Neural cell (in vitro differentiated cells): ENCODE measurements at regions not wholly inside any gene's neighbourhood (a gene's known extent, or its start where the extent isn't known, plus 50 kb on each side); places are given as distances from the start of the nearest gene placed in this dataset.

ENCODE experiments used
- H2AFZ ChIP-seq: fragments of 200-600, 300-800 bp; sonication (generic), shearing (Covaris generic); 2 replicates; pipeline ENCODE4 v1.6.0; 2014; ENCODE audit warnings: low read depth, mild to moderate bottlenecking, antibody characterized with exemption, low read length, moderate library complexity
- H3F3A ChIP-seq: fragments of 200-600 bp; shearing (Covaris generic); 2 replicates; pipeline ENCODE4 v1.6.1; 2016; ENCODE audit warnings: mild to moderate bottlenecking, moderate library complexity, mixed read lengths, antibody characterized with exemption, low read length; ENCODE audit not compliant: insufficient read depth, poor library complexity, severe bottlenecking
- H3K27ac ChIP-seq: fragments of 200-600, 300-800 bp; sonication (generic), shearing (Covaris generic); 2 replicates; pipeline ENCODE4 v1.5.1; 2014; ENCODE audit warnings: mild to moderate bottlenecking, low read length, moderate library complexity
- H3K27me3 ChIP-seq: fragments of 300-800, 200-600 bp; sonication (generic), shearing (Covaris generic); 2 replicates; pipeline ENCODE4 v1.6.0; 2014; ENCODE audit warnings: mild to moderate bottlenecking, low read depth, low read length, moderate library complexity; ENCODE audit not compliant: insufficient read depth
- H3K36me3 ChIP-seq: fragments of 300-800, 200-600 bp; sonication (generic), shearing (Covaris generic); 2 replicates; pipeline ENCODE4 v1.5.1; 2014; ENCODE audit warnings: mild to moderate bottlenecking, antibody characterized with exemption, low read length, moderate library complexity; ENCODE audit not compliant: insufficient read depth
- H3K4me2 ChIP-seq: fragments of 300-800, 200-600 bp; sonication (generic), shearing (Covaris generic); 2 replicates; pipeline ENCODE4 v1.6.0; 2014; ENCODE audit warnings: mild to moderate bottlenecking, low read length
- H3K4me3 ChIP-seq: fragments of 300-800, 200-600 bp; sonication (generic), shearing (Covaris generic); 2 replicates; pipeline ENCODE4 v1.5.1; 2014; ENCODE audit warnings: mild to moderate bottlenecking, low read length, moderate library complexity
- H3K79me2 ChIP-seq: fragments of 200-600 bp; shearing (Covaris generic); replicated peaks from 2 replicates; pipeline ENCODE4 v1.6.0; 2014; ENCODE audit warnings: mild to moderate bottlenecking, low read length, moderate library complexity; ENCODE audit not compliant: insufficient read depth
- H3K9ac ChIP-seq: fragments of 300-800, 200-600 bp; sonication (generic), shearing (Covaris generic); 2 replicates; pipeline ENCODE4 v1.6.1; 2016; ENCODE audit warnings: mild to moderate bottlenecking, low read length, mixed read lengths
- H3K9me2 ChIP-seq: fragments of 200-600 bp; shearing (Covaris generic); 2 replicates; pipeline ENCODE4 v1.6.1; 2016; ENCODE audit warnings: mild to moderate bottlenecking, low read length, mixed read lengths; ENCODE audit not compliant: insufficient read depth
- H3K9me3 ChIP-seq: fragments of 200-600, 300-800 bp; sonication (generic), shearing (Covaris generic); 2 replicates; pipeline ENCODE4 v1.6.1; 2016; ENCODE audit warnings: mild to moderate bottlenecking, mixed run types, low read length, moderate library complexity, mixed read lengths
- H4K20me1 ChIP-seq: fragments of 200-600 bp; shearing (Covaris generic); 2 replicates; pipeline ENCODE4 v1.6.1; 2016; ENCODE audit warnings: mild to moderate bottlenecking, mixed run types; ENCODE audit not compliant: insufficient read depth
- EP300 ChIP-seq: fragments of 450-650 bp; conservative IDR thresholded peaks from 2 replicates; pipeline ENCODE4 v1.6.1; 2014; ENCODE audit warnings: antibody characterized with exemption, mild to moderate bottlenecking, moderate library complexity; ENCODE audit not compliant: poor library complexity, severe bottlenecking
- EZH2 ChIP-seq: fragments of 200-600, 300-800 bp; shearing (Covaris generic), sonication (generic); IDR thresholded peaks from 2 replicates; pipeline ENCODE4 v1.6.1; 2014; ENCODE audit warnings: antibody characterized with exemption, low read length, borderline replicate concordance, mild to moderate bottlenecking; ENCODE audit not compliant: insufficient read depth, poor library complexity, severe bottlenecking
- POLR2AphosphoS5 ChIP-seq: IDR thresholded peaks from 2 replicates; pipeline ENCODE4 v1.6.1; 2012
- RAD21 ChIP-seq: fragments of 450-650 bp; conservative IDR thresholded peaks from 2 replicates; pipeline ENCODE4 v1.6.1; 2014; ENCODE audit warnings: antibody characterized with exemption, mild to moderate bottlenecking, moderate library complexity
- SMC3 ChIP-seq: fragments of 450-650 bp; conservative IDR thresholded peaks from 2 replicates; pipeline ENCODE4 v1.6.1; 2014; ENCODE audit warnings: antibody characterized with exemption, mild to moderate bottlenecking, moderate library complexity; ENCODE audit not compliant: poor library complexity
- TAF1 ChIP-seq: IDR thresholded peaks from 2 replicates; pipeline ENCODE4 v1.6.1; 2012; ENCODE audit warnings: low read depth
- TF ChIP-seq, protein P1 (sequence below): fragments of 450-650 bp; IDR thresholded peaks from 2 replicates; pipeline ENCODE4 v1.5.1; 2014; ENCODE audit warnings: antibody characterized with exemption, mild to moderate bottlenecking, moderate library complexity; ENCODE audit not compliant: poor library complexity, severe bottlenecking
- TF ChIP-seq, protein P2 (sequence below): IDR thresholded peaks from 2 replicates; pipeline ENCODE4 v1.6.1; 2012; ENCODE audit warnings: borderline replicate concordance

DNA sequence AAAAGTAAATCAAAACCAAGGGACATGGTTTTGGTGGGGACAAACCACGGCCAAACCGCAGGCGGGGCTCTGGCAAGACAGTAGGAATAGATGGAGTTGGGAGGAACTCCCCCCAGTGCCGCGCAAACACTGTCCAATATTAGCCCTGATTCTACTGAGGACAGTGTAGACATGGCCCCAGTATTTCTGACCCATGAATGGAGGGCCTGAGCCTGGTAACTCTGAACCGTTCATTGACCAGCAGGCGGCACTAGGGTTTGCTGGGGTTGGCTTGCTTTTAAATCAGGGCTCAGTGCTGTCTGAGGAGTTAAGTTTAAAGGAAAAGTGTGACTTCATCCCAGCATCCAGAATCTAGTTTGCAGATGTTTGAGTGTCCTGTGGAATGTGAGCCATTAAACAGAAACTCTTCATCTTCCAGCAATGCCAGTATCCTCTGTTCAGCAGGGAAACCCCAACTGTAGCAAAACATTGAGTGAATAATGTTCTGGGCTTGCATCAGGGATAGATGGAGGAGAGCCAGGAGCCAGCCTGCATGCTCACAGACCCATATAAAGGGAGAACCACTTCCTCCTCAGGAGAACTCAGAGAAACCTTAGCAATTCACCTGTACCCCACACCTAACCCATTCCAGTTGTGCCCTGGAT lies 147.4 kb upstream of the PRSS58 start:
- TF ChIP-seq TAF1: no peak
- no peak for TF ChIP-seq POLR2AphosphoS5
- TF ChIP-seq EZH2: no peak
- no peak for TF ChIP-seq SMC3
- TF ChIP-seq RAD21: no peak
- H3F3A ChIP-seq: no peaks in the 10 kb centered on the region
- no peaks in the 10 kb centered on the region for H4K20me1 ChIP-seq
- no peak overlapping the region for H3K4me3 ChIP-seq
- no peak overlapping the region for H3K4me2 ChIP-seq
- H3K9me2 ChIP-seq: no peaks in the 10 kb centered on the region
- H3K27me3 ChIP-seq: no peaks in the 10 kb centered on the region
- H3K9ac ChIP-seq: no peak overlapping the region
- H2AFZ ChIP-seq: no peak overlapping the region
- no peaks in the 10 kb centered on the region for H3K9me3 ChIP-seq
- no peaks in the 10 kb centered on the region for H3K36me3 ChIP-seq
- H3K79me2 ChIP-seq: no peaks in the 10 kb centered on the region
- no peak overlapping the region for H3K27ac ChIP-seq

DNA sequence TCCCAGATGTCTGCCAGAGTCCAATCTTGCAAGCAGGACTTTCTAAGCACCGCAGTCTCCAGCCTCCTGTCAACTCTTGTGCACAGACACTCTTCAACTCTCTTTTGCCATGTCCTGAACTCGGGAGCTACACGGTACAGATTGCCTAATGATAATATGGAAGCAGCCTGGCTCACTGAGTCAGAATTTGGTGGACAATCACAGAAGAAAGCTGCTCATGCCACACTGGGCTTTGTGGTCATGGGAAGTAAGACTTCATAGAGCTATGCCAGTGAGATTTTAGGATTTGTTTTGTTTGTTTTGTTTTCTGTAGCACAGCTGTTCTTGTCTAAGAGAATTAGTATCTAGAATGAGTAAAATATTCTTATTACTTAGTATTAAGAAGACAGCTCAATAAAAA lies 144.1 kb upstream of the PRSS58 start:
- H3K79me2 ChIP-seq: no peaks in the 10 kb centered on the region
- no peaks in the 10 kb centered on the region for H3K9me3 ChIP-seq
- H3K4me2 ChIP-seq: no peak overlapping the region
- no peaks in the 10 kb centered on the region for H4K20me1 ChIP-seq
- H2AFZ ChIP-seq: no peak overlapping the region
- no peak for TF ChIP-seq EP300
- TF ChIP-seq, protein P1, sequence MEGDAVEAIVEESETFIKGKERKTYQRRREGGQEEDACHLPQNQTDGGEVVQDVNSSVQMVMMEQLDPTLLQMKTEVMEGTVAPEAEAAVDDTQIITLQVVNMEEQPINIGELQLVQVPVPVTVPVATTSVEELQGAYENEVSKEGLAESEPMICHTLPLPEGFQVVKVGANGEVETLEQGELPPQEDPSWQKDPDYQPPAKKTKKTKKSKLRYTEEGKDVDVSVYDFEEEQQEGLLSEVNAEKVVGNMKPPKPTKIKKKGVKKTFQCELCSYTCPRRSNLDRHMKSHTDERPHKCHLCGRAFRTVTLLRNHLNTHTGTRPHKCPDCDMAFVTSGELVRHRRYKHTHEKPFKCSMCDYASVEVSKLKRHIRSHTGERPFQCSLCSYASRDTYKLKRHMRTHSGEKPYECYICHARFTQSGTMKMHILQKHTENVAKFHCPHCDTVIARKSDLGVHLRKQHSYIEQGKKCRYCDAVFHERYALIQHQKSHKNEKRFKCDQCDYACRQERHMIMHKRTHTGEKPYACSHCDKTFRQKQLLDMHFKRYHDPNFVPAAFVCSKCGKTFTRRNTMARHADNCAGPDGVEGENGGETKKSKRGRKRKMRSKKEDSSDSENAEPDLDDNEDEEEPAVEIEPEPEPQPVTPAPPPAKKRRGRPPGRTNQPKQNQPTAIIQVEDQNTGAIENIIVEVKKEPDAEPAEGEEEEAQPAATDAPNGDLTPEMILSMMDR: no peak
- no peak for TF ChIP-seq SMC3
- TF ChIP-seq, protein P2, sequence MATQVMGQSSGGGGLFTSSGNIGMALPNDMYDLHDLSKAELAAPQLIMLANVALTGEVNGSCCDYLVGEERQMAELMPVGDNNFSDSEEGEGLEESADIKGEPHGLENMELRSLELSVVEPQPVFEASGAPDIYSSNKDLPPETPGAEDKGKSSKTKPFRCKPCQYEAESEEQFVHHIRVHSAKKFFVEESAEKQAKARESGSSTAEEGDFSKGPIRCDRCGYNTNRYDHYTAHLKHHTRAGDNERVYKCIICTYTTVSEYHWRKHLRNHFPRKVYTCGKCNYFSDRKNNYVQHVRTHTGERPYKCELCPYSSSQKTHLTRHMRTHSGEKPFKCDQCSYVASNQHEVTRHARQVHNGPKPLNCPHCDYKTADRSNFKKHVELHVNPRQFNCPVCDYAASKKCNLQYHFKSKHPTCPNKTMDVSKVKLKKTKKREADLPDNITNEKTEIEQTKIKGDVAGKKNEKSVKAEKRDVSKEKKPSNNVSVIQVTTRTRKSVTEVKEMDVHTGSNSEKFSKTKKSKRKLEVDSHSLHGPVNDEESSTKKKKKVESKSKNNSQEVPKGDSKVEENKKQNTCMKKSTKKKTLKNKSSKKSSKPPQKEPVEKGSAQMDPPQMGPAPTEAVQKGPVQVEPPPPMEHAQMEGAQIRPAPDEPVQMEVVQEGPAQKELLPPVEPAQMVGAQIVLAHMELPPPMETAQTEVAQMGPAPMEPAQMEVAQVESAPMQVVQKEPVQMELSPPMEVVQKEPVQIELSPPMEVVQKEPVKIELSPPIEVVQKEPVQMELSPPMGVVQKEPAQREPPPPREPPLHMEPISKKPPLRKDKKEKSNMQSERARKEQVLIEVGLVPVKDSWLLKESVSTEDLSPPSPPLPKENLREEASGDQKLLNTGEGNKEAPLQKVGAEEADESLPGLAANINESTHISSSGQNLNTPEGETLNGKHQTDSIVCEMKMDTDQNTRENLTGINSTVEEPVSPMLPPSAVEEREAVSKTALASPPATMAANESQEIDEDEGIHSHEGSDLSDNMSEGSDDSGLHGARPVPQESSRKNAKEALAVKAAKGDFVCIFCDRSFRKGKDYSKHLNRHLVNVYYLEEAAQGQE: no peak
- no peak for TF ChIP-seq TAF1
- no peak for TF ChIP-seq EZH2
- no peak for TF ChIP-seq RAD21
- H3K4me3 ChIP-seq: no peak overlapping the region
- no peaks in the 10 kb centered on the region for H3F3A ChIP-seq
- no peaks in the 10 kb centered on the region for H3K9me2 ChIP-seq
- H3K36me3 ChIP-seq: no peaks in the 10 kb centered on the region
- H3K27me3 ChIP-seq: no peaks in the 10 kb centered on the region
- H3K27ac ChIP-seq: no peak overlapping the region
- no peak overlapping the region for H3K9ac ChIP-seq
